ENCODE measurements at regions not wholly inside any gene's neighbourhood (a gene's known extent, or its start where the extent isn't known, plus 50 kb on each side); places are given as distances from the start of the nearest gene placed in this dataset.
"Not testable (repeated sequence)": the region's sequence is repeated elsewhere in the genome, so short reads cannot be mapped to it uniquely, and the experiment has no call there.

GRCh38 chr16:72590151-72590937 is 418.4 kb upstream of the PMFBP1 start:
- DNase-seq: no peak

DNA sequence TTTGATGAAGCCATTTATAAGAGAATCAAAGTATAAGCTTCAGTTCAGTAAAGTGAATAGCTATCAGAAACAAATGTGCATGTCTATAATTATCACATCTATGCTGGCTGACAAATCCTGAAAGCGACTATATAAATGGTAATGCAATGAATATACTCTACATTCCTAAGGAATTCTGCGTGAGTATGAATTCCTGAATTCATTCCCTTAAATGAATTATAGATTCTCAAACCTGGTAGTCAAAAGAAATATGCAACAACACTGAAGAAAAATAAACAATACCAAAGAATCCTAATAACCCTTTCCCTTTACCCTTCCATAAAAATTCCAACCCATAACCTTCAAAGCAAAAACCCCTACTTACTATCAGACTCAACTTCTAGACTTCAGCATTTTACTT is 416.6 kb upstream of the PMFBP1 start:
- no peak for DNase-seq

GRCh38 chr16:72578061-72578460 is 406.1 kb upstream of the PMFBP1 start:
- not testable (repeated sequence) for DNase-seq

DNA sequence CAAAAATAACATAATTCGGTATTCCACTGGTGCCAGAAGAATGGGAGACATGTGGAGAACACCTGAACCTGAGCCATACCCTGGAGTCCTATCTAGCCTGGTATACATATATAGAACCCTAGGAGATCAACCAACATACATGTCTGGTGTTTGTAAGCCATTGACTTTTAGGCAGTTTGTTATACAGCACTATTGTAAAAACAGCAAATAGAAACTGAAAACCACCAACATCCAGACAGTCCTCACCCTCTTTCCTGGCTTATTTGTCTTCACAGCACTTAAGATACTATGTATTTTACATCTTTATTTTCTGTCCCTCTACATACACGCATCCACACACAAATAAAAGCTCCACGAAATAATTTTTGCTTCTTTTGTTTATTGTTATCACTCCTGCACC is 404.2 kb upstream of the PMFBP1 start:
- DNase-seq: no peak

DNA sequence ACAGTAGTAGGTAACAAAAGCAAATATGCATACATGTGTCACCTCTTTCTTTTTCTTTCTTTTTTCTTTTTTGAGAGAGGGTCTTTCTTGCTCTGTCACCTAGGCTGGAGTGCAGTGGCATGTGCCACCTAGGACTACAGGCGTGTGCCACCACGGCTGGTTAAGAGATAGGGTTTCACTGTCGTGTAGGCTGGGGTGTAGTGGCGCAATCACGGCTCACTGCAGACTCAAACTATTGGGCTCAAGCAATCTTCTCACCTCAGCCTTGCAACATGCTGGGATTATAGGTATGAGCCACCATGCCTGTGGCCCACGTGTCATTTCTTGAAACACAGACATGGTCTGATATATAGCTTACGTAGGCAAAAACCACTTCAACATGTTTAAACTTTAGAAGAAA is 397.7 kb upstream of the PMFBP1 start:
- no peak for DNase-seq

- no peak for DNase-seq
These were observed 396.5 kb upstream of the PMFBP1 start for GRCh38 chr16:72568502-72568901.

DNA sequence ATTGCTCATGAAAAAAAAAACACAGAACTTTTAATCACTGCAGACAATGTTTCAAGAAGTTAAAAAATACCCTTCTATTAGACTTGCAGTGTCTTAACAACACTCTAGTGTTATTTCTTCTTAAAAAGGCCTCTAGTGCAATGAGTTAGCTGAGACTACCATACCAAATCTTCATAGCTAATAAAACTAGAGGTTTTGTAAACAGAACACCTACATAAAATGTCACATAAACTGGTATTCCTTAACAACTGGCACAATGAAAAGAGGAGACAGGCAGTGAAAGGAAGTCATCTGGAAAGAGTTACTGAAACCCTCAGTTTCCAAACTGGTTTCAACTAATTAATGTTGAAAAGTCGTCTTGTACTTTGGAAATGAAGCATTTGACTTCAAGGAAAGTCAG is 394.2 kb upstream of the PMFBP1 start:
- no peak for DNase-seq

GRCh38 chr16:72565106-72565505 is 393.2 kb upstream of the PMFBP1 start:
- DNase-seq: no peak

- DNase-seq: no peak
These were observed 388.7 kb upstream of the PMFBP1 start for GRCh38 chr16:72560617-72561016.

DNA sequence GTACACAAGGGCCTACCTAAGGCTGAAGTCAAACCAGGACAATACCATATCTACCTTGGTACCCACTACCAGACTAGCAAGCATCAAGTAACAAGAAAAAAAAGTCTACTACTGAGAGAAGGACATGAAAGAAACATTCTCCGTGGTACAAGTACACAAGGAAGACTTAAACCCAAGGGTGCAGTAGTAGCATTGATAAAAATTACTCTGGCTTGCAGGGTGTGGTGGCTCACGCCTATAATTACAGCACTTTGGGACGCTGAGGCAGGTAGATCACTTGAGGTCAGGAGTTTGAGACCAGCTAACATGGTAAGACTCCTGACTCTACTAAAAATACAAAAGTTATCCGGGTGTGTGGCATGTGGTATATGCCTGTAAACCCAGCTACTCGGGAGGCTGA is 386.5 kb upstream of the PMFBP1 start:
- no peak for DNase-seq

GRCh38 chr16:72554935-72555334 is 383.0 kb upstream of the PMFBP1 start:
- no peak for DNase-seq

- DNase-seq: no peak
These were observed 380.7 kb upstream of the PMFBP1 start for GRCh38 chr16:72552654-72553053.

GRCh38 chr16:72551649-72552048 is 379.7 kb upstream of the PMFBP1 start:
- no peak for DNase-seq

DNA sequence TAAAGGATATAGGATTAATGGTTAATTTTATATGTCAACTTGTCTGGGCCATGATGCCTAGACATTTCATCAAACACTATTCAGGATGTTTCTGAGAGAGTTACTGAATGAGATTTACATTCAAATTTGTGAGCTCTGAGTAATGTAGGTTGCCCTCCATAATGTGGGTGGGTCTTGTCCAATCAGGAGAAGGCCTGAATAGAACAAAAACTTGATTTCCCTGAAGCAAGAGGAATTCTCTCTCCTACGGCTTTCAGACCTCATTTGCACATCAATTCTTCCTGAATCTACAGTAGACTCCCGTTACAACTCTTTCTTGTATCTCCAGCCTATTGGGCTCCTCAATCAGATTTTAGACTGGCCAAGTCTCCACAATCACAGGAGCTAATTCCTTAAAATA is 377.9 kb upstream of the PMFBP1 start:
- DNase-seq: no peak

DNA sequence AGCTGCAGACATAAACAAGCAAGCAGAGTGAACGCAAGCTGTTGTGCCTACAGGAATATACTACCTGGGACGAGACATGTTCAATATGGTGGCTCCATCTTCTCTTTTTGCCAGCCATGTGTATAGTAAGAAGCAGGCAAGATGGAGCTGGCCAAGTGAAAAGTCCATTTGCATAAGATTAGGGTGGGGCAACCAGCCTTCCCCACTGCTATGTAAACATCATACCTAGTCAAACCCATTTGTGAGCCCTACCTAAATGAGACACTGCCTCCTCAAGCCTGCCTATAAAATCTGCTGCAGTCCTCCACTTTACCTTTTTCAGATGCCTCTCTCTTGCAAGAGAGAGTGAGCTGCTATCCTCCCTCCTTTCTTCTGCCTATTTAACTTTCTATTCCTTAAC is 370.1 kb upstream of the PMFBP1 start:
- no peak for DNase-seq

DNA sequence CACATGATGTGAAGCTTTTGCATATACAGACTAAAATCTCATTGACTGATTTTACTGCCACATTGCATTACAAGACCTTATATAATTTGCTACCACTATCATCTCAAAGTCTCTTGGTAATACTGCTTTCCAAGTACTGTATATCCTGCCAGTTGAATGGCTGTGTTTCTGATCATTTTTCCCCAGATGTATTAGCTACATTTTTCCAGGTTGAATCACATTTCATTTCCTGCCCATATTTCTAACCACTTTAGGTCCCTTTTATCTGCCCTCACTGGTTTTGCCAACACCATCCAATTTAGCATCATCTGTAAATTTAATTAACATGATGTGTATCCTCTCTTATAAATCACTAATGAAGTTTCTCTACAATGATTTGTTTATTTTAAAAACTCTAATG is 365.7 kb upstream of the PMFBP1 start:
- no peak for DNase-seq

GRCh38 chr16:72536723-72537435 is 364.9 kb upstream of the PMFBP1 start:
- no peak for DNase-seq

GRCh38 chr16:72532906-72533410 is 361.0 kb upstream of the PMFBP1 start:
- DNase-seq: no peak

DNA sequence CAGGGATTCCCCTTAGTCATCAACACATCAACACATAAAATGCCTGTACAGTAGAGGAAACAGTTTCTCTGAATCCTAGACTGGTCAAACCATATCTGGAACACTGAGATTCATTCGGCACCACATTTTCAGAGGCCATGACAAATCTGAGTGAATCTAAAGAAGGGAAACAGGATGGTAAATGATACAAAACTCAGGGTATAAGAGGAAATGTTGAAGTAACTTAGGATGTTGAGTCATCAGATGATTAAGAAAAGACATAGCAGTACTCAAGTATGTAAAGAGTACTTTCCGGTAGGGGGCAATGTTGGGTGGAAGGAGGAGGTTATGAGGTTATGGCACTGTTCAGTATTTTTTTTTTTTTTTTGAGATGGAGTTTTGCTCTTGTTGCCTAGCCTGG is 358.5 kb upstream of the PMFBP1 start:
- no peak for DNase-seq

GRCh38 chr16:72523087-72523486 is 351.1 kb upstream of the PMFBP1 start:
- DNase-seq: no peak

GRCh38 chr16:72517154-72517553 is 345.2 kb upstream of the PMFBP1 start:
- DNase-seq: no peak

GRCh38 chr16:72511171-72511570 is 339.2 kb upstream of the PMFBP1 start:
- no peak for DNase-seq

- no peak for DNase-seq
These were observed 336.2 kb upstream of the PMFBP1 start for GRCh38 chr16:72508191-72508590.

DNA sequence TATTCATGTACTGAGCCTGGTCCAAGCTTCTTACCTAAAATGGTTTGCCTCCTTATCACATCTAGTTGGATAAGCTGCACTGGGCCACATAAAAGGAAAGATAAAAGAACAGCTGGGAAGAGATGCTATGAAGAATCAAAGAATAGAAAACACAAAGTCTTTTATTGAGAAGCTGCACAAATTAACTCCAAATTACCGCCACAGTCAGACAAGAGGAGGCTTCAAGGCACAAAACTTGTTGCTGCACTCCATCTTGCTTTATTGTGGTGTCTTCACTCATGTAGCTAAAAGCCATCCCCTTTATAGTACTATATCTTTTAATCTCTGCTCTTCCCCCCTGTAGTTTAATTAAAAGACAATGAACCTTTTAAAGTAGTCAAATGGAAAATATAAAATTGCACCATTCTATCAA is 330.6 kb upstream of the PMFBP1 start:
- DNase-seq: no peak

Data from GOT3 (cell line).